Right atrium auricular region (tissue), 2 donors: ENCODE measurements at regions not wholly inside any gene's neighbourhood (a gene's known extent, or its start where the extent isn't known, plus 50 kb on each side); places are given as distances from the start of the nearest gene placed in this dataset.

Experiments
- DNase-seq: peaks from one replicate; pipeline ENCODE4 v3.0.0-alpha.2; 2019; ENCODE audit warnings: low spot score
- H3K27ac ChIP-seq, 2 donors: fragments of 200-600 bp; sonication (generic); 1 replicate in 1 of 2; 2 replicates in 1 of 2; pipeline ENCODE4 v1.5.1; 2016 to 2019
- H3K27me3 ChIP-seq, 2 donors: fragments of 200-600 bp; sonication (generic); one replicate each; pipeline versions ENCODE4 v1.5.1 to v1.6.0; 2017 to 2019
- H3K36me3 ChIP-seq: fragments of 200-600 bp; sonication (generic); one replicate; pipeline ENCODE4 v1.5.1; 2016
- H3K4me1 ChIP-seq, 2 donors: fragments of 200-600 bp; sonication (generic); one replicate each; pipeline versions ENCODE4 v1.5.1 to v1.6.0; 2017 to 2019
- H3K4me3 ChIP-seq, 2 donors: fragments of 200-600 bp; sonication (generic); 1 replicate in 1 of 2; 2 replicates in 1 of 2; pipeline ENCODE4 v1.5.1; 2017 to 2019; ENCODE audit warnings: mild to moderate bottlenecking in 1 of 2, moderate library complexity in 1 of 2
- H3K9me3 ChIP-seq, 2 donors: fragments of 200-600 bp; sonication (generic); one replicate each; pipeline ENCODE4 v1.5.1; 2019
- TF ChIP-seq, protein P1 (sequence below), 2 donors: fragments of 200-600 bp; sonication (generic); IDR thresholded peaks; one replicate each; pipeline ENCODE4 v1.5.1; 2019; ENCODE audit warnings: antibody characterized with exemption in 2 of 2

- H3K4me3 ChIP-seq: no peak overlapping the region
- H3K9me3 ChIP-seq: no peaks in the 10 kb centered on the region
- TF ChIP-seq, protein P1, sequence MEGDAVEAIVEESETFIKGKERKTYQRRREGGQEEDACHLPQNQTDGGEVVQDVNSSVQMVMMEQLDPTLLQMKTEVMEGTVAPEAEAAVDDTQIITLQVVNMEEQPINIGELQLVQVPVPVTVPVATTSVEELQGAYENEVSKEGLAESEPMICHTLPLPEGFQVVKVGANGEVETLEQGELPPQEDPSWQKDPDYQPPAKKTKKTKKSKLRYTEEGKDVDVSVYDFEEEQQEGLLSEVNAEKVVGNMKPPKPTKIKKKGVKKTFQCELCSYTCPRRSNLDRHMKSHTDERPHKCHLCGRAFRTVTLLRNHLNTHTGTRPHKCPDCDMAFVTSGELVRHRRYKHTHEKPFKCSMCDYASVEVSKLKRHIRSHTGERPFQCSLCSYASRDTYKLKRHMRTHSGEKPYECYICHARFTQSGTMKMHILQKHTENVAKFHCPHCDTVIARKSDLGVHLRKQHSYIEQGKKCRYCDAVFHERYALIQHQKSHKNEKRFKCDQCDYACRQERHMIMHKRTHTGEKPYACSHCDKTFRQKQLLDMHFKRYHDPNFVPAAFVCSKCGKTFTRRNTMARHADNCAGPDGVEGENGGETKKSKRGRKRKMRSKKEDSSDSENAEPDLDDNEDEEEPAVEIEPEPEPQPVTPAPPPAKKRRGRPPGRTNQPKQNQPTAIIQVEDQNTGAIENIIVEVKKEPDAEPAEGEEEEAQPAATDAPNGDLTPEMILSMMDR (IDR thresholded peaks at IDR 0.05): no peak
- DNase-seq: no peak
- no peaks in the 10 kb centered on the region for H3K27me3 ChIP-seq
- H3K27ac ChIP-seq: no peak overlapping the region
- H3K4me1 ChIP-seq: no peaks in the 10 kb centered on the region
- no peaks in the 10 kb centered on the region for H3K36me3 ChIP-seq
Measured at GRCh38 chr10:57776688-57777432, 490.8 kb downstream of the IPMK start.

DNA sequence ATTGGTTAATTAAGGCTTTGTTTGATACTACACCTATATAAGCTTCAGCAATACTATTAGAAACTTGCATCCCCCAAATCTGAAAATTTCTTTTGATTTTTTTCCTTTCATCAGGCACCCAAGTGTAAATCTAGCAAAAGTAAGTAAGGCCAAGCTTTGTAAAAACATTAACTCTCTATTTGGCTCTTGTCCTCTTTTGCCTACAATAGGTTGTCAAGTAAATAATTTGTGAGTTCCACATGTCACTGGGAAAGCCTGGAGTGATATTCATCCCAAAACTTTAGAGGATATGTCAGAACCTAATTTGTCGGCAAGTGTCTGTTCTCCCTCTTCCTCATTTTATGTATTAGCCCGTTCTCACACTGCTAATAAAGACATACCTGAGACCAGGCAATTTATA lies 492.4 kb downstream of the IPMK start:
- TF ChIP-seq, protein P1 (IDR thresholded peaks at IDR 0.05): no peak
- no peaks in the 10 kb centered on the region for H3K36me3 ChIP-seq

DNA sequence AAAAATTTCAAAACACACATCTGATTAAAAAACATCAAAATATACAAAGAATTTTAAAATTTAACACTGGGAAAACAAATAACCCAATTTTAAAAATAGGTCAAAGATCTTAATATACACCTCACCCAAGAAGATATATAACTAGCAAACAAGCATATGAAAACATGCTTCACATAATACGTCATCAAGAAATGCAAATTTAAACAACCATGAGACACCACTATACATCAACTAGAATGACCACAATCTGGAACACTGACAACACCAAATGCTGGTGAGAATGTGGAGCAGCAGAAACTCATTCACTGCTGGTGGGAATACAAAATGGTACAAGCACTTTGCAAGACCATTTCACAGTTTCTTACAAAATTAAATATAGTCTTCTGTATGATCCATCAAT lies 498.4 kb downstream of the IPMK start:
- Histone ChIP-seq H3K27ac (no peak overlapping the region), H3K27me3 (no peaks in the 10 kb centered on the region), H3K4me1 (no peaks in the 10 kb centered on the region), H3K4me3 (no peak overlapping the region), H3K9me3 (no peaks in the 10 kb centered on the region), H3K36me3 (no peaks in the 10 kb centered on the region)
- TF ChIP-seq, protein P1 (IDR thresholded peaks at IDR 0.05): no peak
- DNase-seq: no peak

More for the DNA sequence above, 492.4 kb downstream of the IPMK start:
- DNase-seq: no peak
- Histone ChIP-seq H3K9me3 (no peaks in the 10 kb centered on the region), H3K4me3 (no peak overlapping the region), H3K4me1 (no peaks in the 10 kb centered on the region), H3K27ac (no peak overlapping the region), H3K27me3 (no peaks in the 10 kb centered on the region)

DNA sequence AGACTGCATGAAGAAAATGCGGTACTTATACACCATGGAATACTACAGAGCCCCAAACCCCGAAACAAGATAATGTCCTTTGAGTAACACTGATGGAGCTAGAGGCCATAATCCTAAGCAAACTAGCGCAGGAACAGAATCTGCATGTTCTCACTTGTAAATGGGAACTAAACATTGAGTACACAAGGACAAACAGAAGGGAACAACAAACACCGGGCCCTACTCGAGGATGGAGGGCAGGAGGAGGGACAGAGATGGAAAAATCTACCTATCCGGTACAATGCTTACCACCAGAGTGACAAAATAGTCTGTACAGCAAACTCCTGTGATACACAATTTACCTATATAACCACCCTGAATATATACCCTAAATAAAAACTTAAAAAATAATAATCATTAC lies 507.9 kb downstream of the IPMK start:
- TF ChIP-seq, protein P1 (IDR thresholded peaks at IDR 0.05): no peak
- no peaks in the 10 kb centered on the region for H3K27me3 ChIP-seq
- no peaks in the 10 kb centered on the region for H3K4me1 ChIP-seq
- H3K36me3 ChIP-seq: no peaks in the 10 kb centered on the region
- no peaks in the 10 kb centered on the region for H3K9me3 ChIP-seq
- DNase-seq: no peak
- no peak overlapping the region for H3K27ac ChIP-seq
- H3K4me3 ChIP-seq: no peak overlapping the region

DNA sequence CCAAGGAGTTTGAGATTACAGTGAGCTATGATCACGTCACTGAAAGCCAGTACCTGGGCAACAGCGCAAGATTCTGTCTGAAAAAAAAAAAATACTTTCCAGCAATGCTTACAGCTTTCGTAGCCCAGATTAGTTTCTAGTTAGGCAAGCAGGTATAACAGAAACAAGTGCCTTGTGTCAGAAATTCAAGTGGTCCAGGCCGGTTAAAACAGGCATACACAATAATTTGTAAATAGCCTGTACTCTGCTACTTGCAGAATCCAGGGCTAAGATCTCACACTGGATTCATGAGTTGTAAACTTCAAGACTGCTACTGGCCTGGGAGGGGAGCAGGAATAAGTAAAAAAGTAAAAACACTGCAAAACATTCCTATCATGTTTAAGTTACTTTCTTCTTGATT lies 512.9 kb downstream of the IPMK start:
- H3K4me1 ChIP-seq: no peaks in the 10 kb centered on the region
- no peak overlapping the region for H3K4me3 ChIP-seq
- no peaks in the 10 kb centered on the region for H3K36me3 ChIP-seq
- no peak overlapping the region for H3K27ac ChIP-seq
- H3K9me3 ChIP-seq: peaks cover 0 to 10% of the 10 kb centered on the region in 2 donors
- no peak for DNase-seq
- H3K27me3 ChIP-seq: no peaks in the 10 kb centered on the region
- TF ChIP-seq, protein P1 (IDR thresholded peaks at IDR 0.05): no peak

DNA sequence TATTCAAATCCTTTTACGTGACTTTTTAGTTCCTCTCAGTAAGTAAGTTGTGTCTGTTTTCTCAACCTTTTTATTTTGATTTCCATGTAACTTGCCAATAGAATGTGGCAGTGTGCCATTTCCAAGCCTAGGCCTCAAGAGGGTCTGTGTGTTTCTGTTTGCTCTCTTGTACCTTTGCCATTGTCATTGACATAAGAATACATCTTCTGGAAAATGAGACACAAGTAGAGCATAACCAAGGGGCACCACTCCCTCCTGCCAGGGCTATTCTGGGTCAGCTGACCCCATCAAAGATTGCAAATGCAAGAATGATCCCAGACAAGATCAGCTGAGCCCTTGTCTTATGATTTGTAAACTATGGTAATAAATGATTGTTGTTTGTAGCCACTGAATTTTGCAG lies 524.0 kb downstream of the IPMK start:
- H3K27ac ChIP-seq: no peak overlapping the region
- no peaks in the 10 kb centered on the region for H3K4me1 ChIP-seq
- TF ChIP-seq, protein P1 (IDR thresholded peaks at IDR 0.05): no peak
- peaks cover 0 to 15% of the 10 kb centered on the region in 2 donors for H3K9me3 ChIP-seq
- H3K36me3 ChIP-seq: no peaks in the 10 kb centered on the region
- DNase-seq: no peak
- no peaks in the 10 kb centered on the region for H3K27me3 ChIP-seq
- no peak overlapping the region for H3K4me3 ChIP-seq
